Mucosa of rectum (tissue), 2 donors: ENCODE measurements at regions not wholly inside any gene's neighbourhood (a gene's known extent, or its start where the extent isn't known, plus 50 kb on each side); places are given as distances from the start of the nearest gene placed in this dataset.

Source experiments
- H3K27ac ChIP-seq, 2 donors: one replicate each; pipeline ENCODE4 v1.7.0; 2013; ENCODE audit warnings: inconsistent platforms in 2 of 2, low read depth in 2 of 2, low read length in 2 of 2
- H3K27me3 ChIP-seq, 2 donors: one replicate each; pipeline ENCODE4 v1.7.0; 2013; ENCODE audit warnings: low read length in 2 of 2; ENCODE audit not compliant: control insufficient read depth in 2 of 2, insufficient read depth in 2 of 2
- H3K36me3 ChIP-seq, 2 donors: one replicate each; pipeline ENCODE4 v1.7.0; 2013; ENCODE audit warnings: low read length in 2 of 2; ENCODE audit not compliant: control insufficient read depth in 2 of 2, insufficient read depth in 2 of 2
- H3K4me1 ChIP-seq, 2 donors: one replicate each; pipeline ENCODE4 v1.7.0; 2013; ENCODE audit warnings: low read length in 2 of 2, mild to moderate bottlenecking in 1 of 2; ENCODE audit not compliant: control insufficient read depth in 2 of 2, insufficient read depth in 2 of 2
- H3K4me3 ChIP-seq, 2 donors: one replicate each; pipeline ENCODE4 v1.7.0; 2013; ENCODE audit warnings: low read length in 2 of 2
- H3K9ac ChIP-seq, 2 donors: one replicate each; pipeline ENCODE4 v1.7.0; 2013; ENCODE audit warnings: low read length in 2 of 2, low read depth in 1 of 2, mild to moderate bottlenecking in 1 of 2
- H3K9me3 ChIP-seq, 2 donors: one replicate each; pipeline ENCODE4 v1.7.0; 2013; ENCODE audit warnings: low read length in 2 of 2; ENCODE audit not compliant: control insufficient read depth in 2 of 2
- donor health status: healthy.
- donor health status: Normal muscosa, but diverticular disease.

DNA sequence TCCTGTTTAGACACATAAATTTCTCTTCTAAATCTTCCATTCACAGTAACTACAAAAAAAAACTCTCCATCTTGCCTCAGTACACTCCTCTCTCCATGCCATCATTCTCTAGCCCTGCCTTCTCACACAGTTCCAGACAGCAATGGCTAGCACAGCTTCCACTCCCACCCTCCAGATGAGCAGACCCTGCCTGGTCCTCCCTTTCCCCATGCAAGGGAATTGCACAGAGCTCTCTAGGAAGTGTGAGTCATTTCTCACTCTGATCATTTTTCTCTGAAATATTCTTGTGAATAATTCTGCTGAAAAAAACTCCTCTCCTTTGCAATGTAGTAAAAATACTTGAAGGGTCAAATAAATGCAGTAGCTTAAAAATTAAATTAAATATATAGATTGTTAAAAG lies 170.6 kb downstream of the BMP4 start:
- Histone ChIP-seq H3K36me3 (no peaks in the 10 kb centered on the region), H3K9ac (no peak overlapping the region), H3K27ac (no peak overlapping the region), H3K4me3 (no peak overlapping the region), H3K27me3 (no peaks in the 10 kb centered on the region), H3K4me1 (no peaks in the 10 kb centered on the region), H3K9me3 (no peaks in the 10 kb centered on the region)

DNA sequence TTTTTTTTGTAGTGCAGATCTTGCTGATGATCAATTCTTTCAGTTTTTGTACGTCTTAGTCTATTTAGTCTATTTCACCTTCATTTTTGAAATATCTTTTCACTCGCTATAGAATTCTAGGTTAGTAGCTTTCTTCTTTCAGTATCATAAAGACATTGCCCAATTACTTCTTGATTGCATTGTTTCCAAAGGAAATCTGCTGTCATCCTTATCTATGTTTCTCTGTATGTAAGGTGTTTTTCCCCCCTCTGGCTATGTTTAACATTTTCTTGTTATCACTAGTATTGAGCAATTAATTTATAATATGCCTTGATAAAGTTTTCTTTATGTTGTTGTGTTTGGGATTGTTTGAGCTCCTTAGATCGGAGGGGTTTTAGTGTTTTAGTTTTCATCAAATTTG lies 171.9 kb downstream of the BMP4 start:
- H3K4me3 ChIP-seq: no peak overlapping the region
- no peaks in the 10 kb centered on the region for H3K36me3 ChIP-seq
- H3K4me1 ChIP-seq: no peaks in the 10 kb centered on the region
- no peak overlapping the region for H3K27ac ChIP-seq
- H3K9ac ChIP-seq: no peak overlapping the region
- no peaks in the 10 kb centered on the region for H3K9me3 ChIP-seq
- no peaks in the 10 kb centered on the region for H3K27me3 ChIP-seq

GRCh38 chr14:53783256-53783655 lies 173.4 kb downstream of the BMP4 start:
- Histone ChIP-seq H3K9me3 (no peaks in the 10 kb centered on the region), H3K36me3 (no peaks in the 10 kb centered on the region), H3K4me3 (no peak overlapping the region), H3K27ac (no peak overlapping the region), H3K4me1 (no peaks in the 10 kb centered on the region), H3K27me3 (no peaks in the 10 kb centered on the region), H3K9ac (no peak overlapping the region)

- Histone ChIP-seq H3K36me3 (no peaks in the 10 kb centered on the region), H3K9ac (no peak overlapping the region), H3K9me3 (no peaks in the 10 kb centered on the region), H3K4me1 (no peaks in the 10 kb centered on the region), H3K27ac (no peak overlapping the region), H3K4me3 (no peak overlapping the region), H3K27me3 (no peaks in the 10 kb centered on the region)
Measured at GRCh38 chr14:53780051-53780555, 176.5 kb downstream of the BMP4 start.

GRCh38 chr14:53779301-53779700 lies 177.3 kb downstream of the BMP4 start:
- Histone ChIP-seq H3K4me3 (no peak overlapping the region), H3K4me1 (no peaks in the 10 kb centered on the region), H3K27me3 (no peaks in the 10 kb centered on the region), H3K9ac (no peak overlapping the region), H3K36me3 (no peaks in the 10 kb centered on the region), H3K27ac (no peak overlapping the region), H3K9me3 (no peaks in the 10 kb centered on the region)

DNA sequence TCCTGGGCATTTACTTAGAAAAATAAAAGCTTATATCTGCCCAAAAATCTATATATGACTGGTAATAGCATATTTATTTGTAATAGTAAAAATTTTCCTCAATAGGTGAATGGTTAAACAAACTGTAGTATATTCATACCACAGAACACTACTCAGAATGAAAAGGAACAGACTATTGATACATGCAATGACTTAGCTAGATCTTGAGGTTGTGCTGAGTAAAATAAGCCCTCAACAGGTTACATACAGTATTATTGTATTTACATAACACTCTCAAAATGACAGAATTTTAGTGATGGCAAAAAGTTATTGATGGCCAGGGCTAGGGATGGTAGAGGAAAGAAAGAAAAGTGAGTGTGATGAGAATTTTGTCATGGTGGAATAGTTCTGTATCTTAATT lies 178.4 kb downstream of the BMP4 start:
- H3K36me3 ChIP-seq: no peaks in the 10 kb centered on the region
- no peaks in the 10 kb centered on the region for H3K9me3 ChIP-seq
- no peak overlapping the region for H3K9ac ChIP-seq
- no peaks in the 10 kb centered on the region for H3K27me3 ChIP-seq
- H3K27ac ChIP-seq: no peak overlapping the region
- no peak overlapping the region for H3K4me3 ChIP-seq
- no peaks in the 10 kb centered on the region for H3K4me1 ChIP-seq

DNA sequence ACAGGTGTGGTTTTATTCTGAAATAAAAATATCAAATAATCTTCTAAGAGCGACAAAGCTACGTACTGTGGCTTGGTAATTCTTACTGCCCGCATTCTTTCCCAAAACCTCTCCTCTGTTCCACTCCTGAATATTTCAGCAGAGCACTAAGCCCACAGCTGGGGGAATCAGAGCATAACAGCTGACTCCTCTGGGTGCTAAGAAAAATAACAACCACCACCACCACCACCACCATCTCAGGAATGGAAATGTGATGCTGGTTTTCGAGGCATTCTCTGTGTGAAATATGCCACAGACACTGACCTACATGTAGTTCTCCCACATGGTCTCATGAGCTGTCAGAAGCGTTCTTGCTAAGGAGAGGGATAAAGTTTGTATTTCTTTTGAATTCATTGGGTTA lies 183.7 kb downstream of the BMP4 start:
- Histone ChIP-seq H3K36me3 (no peaks in the 10 kb centered on the region), H3K4me3 (no peak overlapping the region), H3K4me1 (no peaks in the 10 kb centered on the region), H3K27ac (no peak overlapping the region), H3K27me3 (no peaks in the 10 kb centered on the region), H3K9me3 (no peaks in the 10 kb centered on the region), H3K9ac (no peak overlapping the region)

DNA sequence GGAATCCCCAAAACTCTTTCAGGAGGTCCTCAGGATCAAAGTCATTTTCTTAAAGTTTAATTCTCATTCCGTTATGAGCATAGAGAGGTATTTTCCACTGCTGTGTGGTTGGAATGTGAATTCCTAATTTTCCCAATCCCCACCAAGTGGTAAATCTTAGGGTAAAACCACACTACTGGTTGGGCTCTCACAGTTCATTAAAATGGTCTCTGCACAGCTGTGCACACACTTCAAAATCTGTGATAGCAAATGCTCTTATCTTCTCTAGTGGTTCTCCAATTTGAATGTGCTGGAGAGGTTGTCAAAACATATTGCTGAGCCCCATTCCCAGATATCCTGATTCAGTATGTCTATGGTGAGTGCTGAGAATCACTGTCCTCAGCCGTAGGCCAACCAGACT lies 189.1 kb downstream of the BMP4 start:
- Histone ChIP-seq H3K4me1 (no peaks in the 10 kb centered on the region), H3K9me3 (no peaks in the 10 kb centered on the region), H3K27me3 (no peaks in the 10 kb centered on the region), H3K4me3 (no peak overlapping the region), H3K27ac (no peak overlapping the region), H3K36me3 (no peaks in the 10 kb centered on the region), H3K9ac (no peak overlapping the region)

- Histone ChIP-seq H3K27me3 (no peaks in the 10 kb centered on the region), H3K9ac (no peak overlapping the region), H3K9me3 (no peaks in the 10 kb centered on the region), H3K4me3 (no peak overlapping the region), H3K36me3 (no peaks in the 10 kb centered on the region), H3K27ac (no peak overlapping the region), H3K4me1 (no peaks in the 10 kb centered on the region)
Measured at GRCh38 chr14:53766601-53767000, 190.0 kb downstream of the BMP4 start.

DNA sequence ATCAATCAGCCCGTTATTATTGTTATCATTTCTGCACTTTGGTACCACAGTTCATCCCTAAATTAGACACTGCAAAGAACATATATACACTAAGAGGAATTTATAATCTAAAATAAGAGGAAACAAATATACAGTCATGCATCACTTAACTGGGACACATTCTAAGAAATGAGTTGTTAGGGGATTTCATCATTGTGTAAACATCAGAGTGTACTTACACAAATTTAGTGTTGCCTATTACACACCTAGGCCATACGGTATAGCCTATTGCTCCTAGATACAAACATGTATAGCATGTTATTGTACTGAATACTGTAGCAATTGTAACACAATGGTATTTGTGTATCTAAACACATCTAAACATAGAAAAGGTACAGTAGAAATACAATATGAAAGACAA lies 190.5 kb downstream of the BMP4 start:
- no peaks in the 10 kb centered on the region for H3K9me3 ChIP-seq
- H3K4me3 ChIP-seq: no peak overlapping the region
- H3K36me3 ChIP-seq: no peaks in the 10 kb centered on the region
- H3K27ac ChIP-seq: no peak overlapping the region
- H3K27me3 ChIP-seq: no peaks in the 10 kb centered on the region
- no peak overlapping the region for H3K9ac ChIP-seq
- H3K4me1 ChIP-seq: no peaks in the 10 kb centered on the region

- Histone ChIP-seq H3K4me3 (no peak overlapping the region), H3K36me3 (no peaks in the 10 kb centered on the region), H3K9ac (no peak overlapping the region), H3K27me3 (no peaks in the 10 kb centered on the region), H3K4me1 (no peaks in the 10 kb centered on the region), H3K9me3 (no peaks in the 10 kb centered on the region), H3K27ac (no peak overlapping the region)
Measured at GRCh38 chr14:53764846-53765245, 191.8 kb downstream of the BMP4 start.
